AG04449 (cell line): ENCODE measurements at regions not wholly inside any gene's neighbourhood (a gene's known extent, or its start where the extent isn't known, plus 50 kb on each side); places are given as distances from the start of the nearest gene placed in this dataset.
"Not testable (repeated sequence)": the region's sequence is repeated elsewhere in the genome, so short reads cannot be mapped to it uniquely, and the experiment has no call there.

Experiments
- CTCF ChIA-PET: fragments of 350-600 bp; formaldehyde crosslinking; extraction: SDS; loops from one replicate; lab custom pipeline; 2021; ENCODE audit warnings: antibody characterized with exemption; lab: Yijun Ruan, JAX
- POLR2A ChIA-PET: fragments of 400-600, 350-600 bp; formaldehyde crosslinking; extraction: SDS; loops from one replicate; lab custom pipeline; 2020; ENCODE audit warnings: antibody characterized with exemption, inconsistent platforms; lab: Yijun Ruan, JAX
- DNase-seq: peaks from one replicate; pipeline ENCODE4 v3.0.0-alpha.2; 2010; ENCODE audit warnings: low read depth, low spot score
- H3K4me3 ChIP-seq: 2 replicates; pipeline ENCODE4 v1.5.1; 2011; ENCODE audit warnings: low read depth, mild to moderate bottlenecking, control low read depth, low read length
- CTCF ChIP-seq: IDR thresholded peaks from one replicate; pipeline ENCODE4 v1.5.1; 2011; ENCODE audit warnings: mild to moderate bottlenecking, moderate library complexity, low read length, control low read depth, inconsistent platforms; ENCODE audit not compliant: insufficient read depth; ENCODE audit errors: missing control alignments

- CTCF ChIA-PET = interaction anchor here (1.0 to 3.0 kb wide), 4 partner anchors 14 to 38 kb away, joined by 3 to 11 read pairs (median 6); no protein-coding TSS in a partner anchor
- POLR2A ChIA-PET = no interaction called here
- no peak for DNase-seq
- no peak overlapping the region for H3K4me3 ChIP-seq
- TF ChIP-seq CTCF = peak; percentile 3
Observed at GRCh38 chr1:78743626-78744025, 94.0 kb downstream of the IFI44 start.

GRCh38 chr1:78745111-78745510, 95.5 kb downstream of the IFI44 start:
- ChIA-PET CTCF (interaction anchor here (0.9 to 3.0 kb wide), 5 partner anchors 12 to 40 kb away, joined by 3 to 11 read pairs (median 4); no protein-coding TSS in a partner anchor), POLR2A (no interaction called here)
- DNase-seq = no peak
- TF ChIP-seq CTCF = no peak
- H3K4me3 ChIP-seq = no peak overlapping the region

GRCh38 chr1:78753679-78754078, 104.0 kb downstream of the IFI44 start:
- CTCF ChIA-PET, DNase-seq, POLR2A ChIA-PET, H3K4me3 ChIP-seq: not testable (repeated sequence)

GRCh38 chr1:78755986-78756385, 106.4 kb downstream of the IFI44 start:
- ChIA-PET CTCF (no interaction called here), POLR2A (no interaction called here)
- no peak for DNase-seq
- TF ChIP-seq CTCF = no peak
- H3K4me3 ChIP-seq = no peak overlapping the region

- POLR2A ChIA-PET = no interaction called here
- CTCF ChIA-PET = interaction anchor here (3.0 kb wide), 1 partner anchor 16 kb away, joined by 9 read pairs; no protein-coding TSS in a partner anchor
- no peak for DNase-seq
- H3K4me3 ChIP-seq = no peak overlapping the region
- no peak for TF ChIP-seq CTCF
Observed at GRCh38 chr1:78758506-78758905, 108.9 kb downstream of the IFI44 start.

GRCh38 chr1:78759881-78760280, 110.2 kb downstream of the IFI44 start:
- no peak for DNase-seq
- H3K4me3 ChIP-seq = no peak overlapping the region
- ChIA-PET CTCF (no interaction called here), POLR2A (no interaction called here)
- TF ChIP-seq CTCF = no peak

- TF ChIP-seq CTCF = no peak
- no peak overlapping the region for H3K4me3 ChIP-seq
- no peak for DNase-seq
- ChIA-PET CTCF (interaction anchor here (0.9 to 1.6 kb wide), 3 partner anchors 15 to 19 kb away, joined by 3 to 4 read pairs (median 4); no protein-coding TSS in a partner anchor), POLR2A (no interaction called here)
Observed at GRCh38 chr1:78760858-78761257, 111.2 kb downstream of the IFI44 start.
